ENCODE measurements at regions not wholly inside any gene's neighbourhood (a gene's known extent, or its start where the extent isn't known, plus 50 kb on each side); places are given as distances from the start of the nearest gene placed in this dataset.

- H3K4me1 Mint-ChIP-seq, result no peaks in the 10 kb centered on the region
- H3K27ac Mint-ChIP-seq, result no peak overlapping the region
- peaks cover 0 to 2% (median 0%) of the 10 kb centered on the region in 8 donors for H3K9me3 Mint-ChIP-seq
- H3K27me3 ChIP-seq (ENCODE audit: insufficient read depth, low read length), result no peaks in the 10 kb centered on the region
- no peaks in the 10 kb centered on the region for H3K36me3 ChIP-seq (ENCODE audit: insufficient read depth, low read length)
- ChIA-PET CTCF (ENCODE audit: partially characterized antibody) (no interaction called here), POLR2A (ENCODE audit: partially characterized antibody) (no interaction called here)
- peaks cover 10 to 12% of the 10 kb centered on the region in 2 donors for H3K27me3 Mint-ChIP-seq
- no peak overlapping the region for H3K4me3 Mint-ChIP-seq
- H3K27ac ChIP-seq (ENCODE audit: low read depth, low read length), result no peak overlapping the region
- no peaks in the 10 kb centered on the region for H3K36me3 Mint-ChIP-seq
- no peaks in the 10 kb centered on the region for H3K9me3 ChIP-seq (ENCODE audit: control insufficient read depth in 1 of 2, low read length in 2 of 2)
- DNase-seq, result no peak
- intact Hi-C loops (cut with micrococcal nuclease), result no loop called here
- no peaks in the 10 kb centered on the region for H3K4me1 ChIP-seq (ENCODE audit: insufficient read depth, low read length)
- no peak overlapping the region for H3K4me3 ChIP-seq (ENCODE audit: low read length in 2 of 2)
Measured at GRCh38 chrX:130552444-130553073, 150.8 kb downstream of the RBMX2 start.

DNA sequence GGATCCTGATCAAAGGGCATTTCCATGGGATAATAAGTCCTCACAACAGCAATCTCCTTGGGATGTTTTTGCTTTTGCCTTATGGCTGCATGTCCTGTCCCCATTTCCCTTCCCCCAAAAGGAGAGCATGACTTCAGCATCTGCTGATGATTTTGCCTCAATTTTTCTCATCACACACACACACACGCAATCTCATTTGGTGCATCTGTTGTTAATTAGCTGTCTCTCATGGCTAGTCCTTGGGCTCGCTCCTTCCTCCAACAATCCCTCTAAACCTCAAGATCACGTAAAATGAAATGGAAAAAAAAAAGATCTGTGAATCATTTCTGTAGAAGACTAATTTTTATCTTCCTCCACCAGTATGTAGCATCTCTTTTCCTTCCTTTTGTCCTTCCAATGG is 153.6 kb downstream of the RBMX2 start:
- Histone ChIP-seq H3K36me3 (ENCODE audit: insufficient read depth, low read length) (no peaks in the 10 kb centered on the region), H3K9me3 (ENCODE audit: control insufficient read depth in 1 of 2, low read length in 2 of 2) (no peaks in the 10 kb centered on the region), H3K4me1 (ENCODE audit: insufficient read depth, low read length) (no peaks in the 10 kb centered on the region), H3K4me3 (ENCODE audit: low read length in 2 of 2) (no peak overlapping the region), H3K27ac (ENCODE audit: low read depth, low read length) (no peak overlapping the region), H3K27me3 (ENCODE audit: insufficient read depth, low read length) (no peaks in the 10 kb centered on the region)
- Mint-ChIP-seq H3K4me1 (no peaks in the 10 kb centered on the region), H3K9me3 (peaks cover 0 to 2% (median 0%) of the 10 kb centered on the region in 8 donors), H3K27me3 (peaks cover 4 to 7% of the 10 kb centered on the region in 2 donors), H3K4me3 (no peak overlapping the region), H3K27ac (no peak overlapping the region), H3K36me3 (no peaks in the 10 kb centered on the region)
- CTCF ChIA-PET (ENCODE audit: partially characterized antibody), result no interaction called here
- DNase-seq, result no peak
- intact Hi-C loops (cut with micrococcal nuclease), result no loop called here
- POLR2A ChIA-PET (ENCODE audit: partially characterized antibody), result no interaction called here

DNA sequence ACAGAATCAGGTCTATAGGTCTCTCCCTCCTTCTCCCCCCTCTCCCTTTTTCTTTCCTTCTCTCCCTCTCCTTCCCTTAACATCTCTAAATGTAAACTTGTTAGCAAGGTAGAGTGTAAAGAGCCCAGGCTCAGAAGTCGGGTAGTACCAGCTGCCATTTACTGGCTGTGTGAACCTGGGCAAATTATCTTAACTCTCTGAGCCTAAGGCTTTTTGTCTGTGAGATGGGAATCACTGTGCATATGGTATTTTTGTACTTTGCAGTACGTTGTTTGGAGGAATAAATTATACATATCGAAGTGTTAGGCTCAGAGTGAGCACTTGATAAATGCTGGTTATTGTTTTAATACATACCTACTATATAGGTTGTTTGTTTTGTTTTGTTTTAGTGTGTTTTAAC is 154.0 kb downstream of the RBMX2 start:
- peaks cover 4 to 6% of the 10 kb centered on the region in 2 donors for H3K27me3 Mint-ChIP-seq
- POLR2A ChIA-PET (ENCODE audit: partially characterized antibody), result no interaction called here
- Histone ChIP-seq H3K27me3 (ENCODE audit: insufficient read depth, low read length) (no peaks in the 10 kb centered on the region), H3K9me3 (ENCODE audit: control insufficient read depth in 1 of 2, low read length in 2 of 2) (no peaks in the 10 kb centered on the region), H3K27ac (ENCODE audit: low read depth, low read length) (no peak overlapping the region), H3K4me1 (ENCODE audit: insufficient read depth, low read length) (no peaks in the 10 kb centered on the region), H3K36me3 (ENCODE audit: insufficient read depth, low read length) (no peaks in the 10 kb centered on the region), H3K4me3 (ENCODE audit: low read length in 2 of 2) (no peak overlapping the region)
- H3K36me3 Mint-ChIP-seq, result no peaks in the 10 kb centered on the region
- H3K4me1 Mint-ChIP-seq, result no peaks in the 10 kb centered on the region
- no peak overlapping the region for H3K4me3 Mint-ChIP-seq
- intact Hi-C loops (cut with micrococcal nuclease), result no loop called here
- no peak for DNase-seq
- peaks cover 0 to 2% (median 0%) of the 10 kb centered on the region in 8 donors for H3K9me3 Mint-ChIP-seq
- H3K27ac Mint-ChIP-seq, result no peak overlapping the region
- CTCF ChIA-PET (ENCODE audit: partially characterized antibody), result no interaction called here

GRCh38 chrX:130556951-130557350 is 155.2 kb downstream of the RBMX2 start:
- no peaks in the 10 kb centered on the region for H3K36me3 Mint-ChIP-seq
- CTCF ChIA-PET (ENCODE audit: partially characterized antibody), result no interaction called here
- H3K9me3 Mint-ChIP-seq, result no peaks in the 10 kb centered on the region
- H3K27me3 Mint-ChIP-seq, result peaks cover 3 to 9% of the 10 kb centered on the region in 2 donors
- H3K27ac Mint-ChIP-seq, result no peak overlapping the region
- Histone ChIP-seq H3K36me3 (ENCODE audit: insufficient read depth, low read length) (no peaks in the 10 kb centered on the region), H3K4me3 (ENCODE audit: low read length in 2 of 2) (no peak overlapping the region), H3K27ac (ENCODE audit: low read depth, low read length) (no peak overlapping the region), H3K27me3 (ENCODE audit: insufficient read depth, low read length) (no peaks in the 10 kb centered on the region), H3K4me1 (ENCODE audit: insufficient read depth, low read length) (no peaks in the 10 kb centered on the region), H3K9me3 (ENCODE audit: control insufficient read depth in 1 of 2, low read length in 2 of 2) (no peaks in the 10 kb centered on the region)
- H3K4me1 Mint-ChIP-seq, result no peaks in the 10 kb centered on the region
- POLR2A ChIA-PET (ENCODE audit: partially characterized antibody), result no interaction called here
- intact Hi-C loops (cut with micrococcal nuclease), result no loop called here
- no peak for DNase-seq
- H3K4me3 Mint-ChIP-seq, result no peak overlapping the region

DNA sequence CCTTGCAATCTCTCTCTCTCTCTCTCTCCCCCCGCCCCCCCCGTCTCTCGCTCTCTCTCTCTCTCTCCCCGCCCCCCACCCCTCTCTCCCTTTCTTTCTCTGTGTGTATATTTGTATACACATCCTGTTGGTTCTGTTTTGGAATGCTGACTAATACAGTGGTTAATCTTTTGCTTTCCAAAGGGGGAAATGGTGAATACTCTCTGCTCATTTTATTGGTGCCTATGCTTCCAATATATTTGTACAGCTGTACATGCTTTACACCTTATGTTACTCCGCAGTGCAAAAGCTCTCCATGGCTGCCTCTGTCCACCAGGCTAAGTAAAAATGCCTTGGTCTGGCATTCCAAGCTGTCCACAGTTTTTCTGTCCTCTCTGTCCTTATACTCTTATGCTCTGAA is 158.8 kb downstream of the RBMX2 start:
- H3K4me3 Mint-ChIP-seq, result no peak overlapping the region
- Histone ChIP-seq H3K4me3 (ENCODE audit: low read length in 2 of 2) (no peak overlapping the region), H3K27ac (ENCODE audit: low read depth, low read length) (no peak overlapping the region), H3K27me3 (ENCODE audit: insufficient read depth, low read length) (no peaks in the 10 kb centered on the region), H3K9me3 (ENCODE audit: control insufficient read depth in 1 of 2, low read length in 2 of 2) (no peaks in the 10 kb centered on the region), H3K4me1 (ENCODE audit: insufficient read depth, low read length) (no peaks in the 10 kb centered on the region), H3K36me3 (ENCODE audit: insufficient read depth, low read length) (no peaks in the 10 kb centered on the region)
- peaks cover 1 to 14% of the 10 kb centered on the region in 2 donors for H3K27me3 Mint-ChIP-seq
- intact Hi-C loops (cut with micrococcal nuclease), result no loop called here
- ChIA-PET POLR2A (ENCODE audit: partially characterized antibody) (no interaction called here), CTCF (ENCODE audit: partially characterized antibody) (no interaction called here)
- H3K4me1 Mint-ChIP-seq, result no peaks in the 10 kb centered on the region
- H3K9me3 Mint-ChIP-seq, result no peaks in the 10 kb centered on the region
- no peaks in the 10 kb centered on the region for H3K36me3 Mint-ChIP-seq
- DNase-seq, result no peak
- H3K27ac Mint-ChIP-seq, result no peak overlapping the region

GRCh38 chrX:130561930-130562329 is 160.1 kb downstream of the RBMX2 start:
- POLR2A ChIA-PET (ENCODE audit: partially characterized antibody), result no interaction called here
- Mint-ChIP-seq H3K9me3 (no peaks in the 10 kb centered on the region), H3K36me3 (no peaks in the 10 kb centered on the region), H3K4me1 (no peaks in the 10 kb centered on the region), H3K27ac (no peak overlapping the region), H3K27me3 (peaks cover 1 to 11% of the 10 kb centered on the region in 2 donors), H3K4me3 (no peak overlapping the region)
- DNase-seq, result no peak
- Histone ChIP-seq H3K27ac (ENCODE audit: low read depth, low read length) (no peak overlapping the region), H3K27me3 (ENCODE audit: insufficient read depth, low read length) (no peaks in the 10 kb centered on the region), H3K9me3 (ENCODE audit: control insufficient read depth in 1 of 2, low read length in 2 of 2) (no peaks in the 10 kb centered on the region), H3K36me3 (ENCODE audit: insufficient read depth, low read length) (no peaks in the 10 kb centered on the region), H3K4me1 (ENCODE audit: insufficient read depth, low read length) (no peaks in the 10 kb centered on the region), H3K4me3 (ENCODE audit: low read length in 2 of 2) (no peak overlapping the region)
- intact Hi-C loops (cut with micrococcal nuclease), result no loop called here
- CTCF ChIA-PET (ENCODE audit: partially characterized antibody), result no interaction called here

- Mint-ChIP-seq H3K27me3 (peaks cover 1 to 11% of the 10 kb centered on the region in 2 donors), H3K36me3 (no peaks in the 10 kb centered on the region), H3K9me3 (no peaks in the 10 kb centered on the region), H3K4me3 (no peak overlapping the region), H3K4me1 (no peaks in the 10 kb centered on the region), H3K27ac (no peak overlapping the region)
- ChIA-PET CTCF (ENCODE audit: partially characterized antibody) (no interaction called here), POLR2A (ENCODE audit: partially characterized antibody) (no interaction called here)
- Histone ChIP-seq H3K36me3 (ENCODE audit: insufficient read depth, low read length) (no peaks in the 10 kb centered on the region), H3K27ac (ENCODE audit: low read depth, low read length) (no peak overlapping the region), H3K4me1 (ENCODE audit: insufficient read depth, low read length) (no peaks in the 10 kb centered on the region), H3K9me3 (ENCODE audit: control insufficient read depth in 1 of 2, low read length in 2 of 2) (no peaks in the 10 kb centered on the region), H3K4me3 (ENCODE audit: low read length in 2 of 2) (no peak overlapping the region), H3K27me3 (ENCODE audit: insufficient read depth, low read length) (no peaks in the 10 kb centered on the region)
- intact Hi-C loops (cut with micrococcal nuclease), result no loop called here
- no peak for DNase-seq
Measured at GRCh38 chrX:130563476-130563875, 161.7 kb downstream of the RBMX2 start.

Measured in CD4-positive, alpha-beta memory T cell (primary cell).